HEK293 (cell line): ENCODE measurements at regions not wholly inside any gene's neighbourhood (a gene's known extent, or its start where the extent isn't known, plus 50 kb on each side); places are given as distances from the start of the nearest gene placed in this dataset.

ENCODE experiments used
- GLIS1 ChIP-seq: fragments of 450-650 bp; formaldehyde crosslinking; IDR thresholded peaks from 2 replicates; pipeline ENCODE4 v1.5.1; 2016; ENCODE audit warnings: missing biosample characterization, missing genetic modification characterization
- KLF1 ChIP-seq: fragments of 450-650 bp; formaldehyde crosslinking; IDR thresholded peaks from 2 replicates; pipeline ENCODE4 v1.5.1; 2016; ENCODE audit warnings: missing biosample characterization, missing genetic modification characterization
- KLF10 ChIP-seq: fragments of 450-650 bp; IDR thresholded peaks from 2 replicates; pipeline ENCODE4 v1.5.1; 2018; ENCODE audit warnings: missing biosample characterization, mild to moderate bottlenecking, missing genetic modification characterization
- PRDM1 ChIP-seq: fragments of 450-650 bp; formaldehyde crosslinking; IDR thresholded peaks from 2 replicates; pipeline ENCODE4; 2016; ENCODE audit warnings: missing biosample characterization, missing genetic modification characterization
- TCF7L2 ChIP-seq: IDR thresholded peaks from 2 replicates; pipeline ENCODE4 v1.6.1; 2011; ENCODE audit warnings: low read depth, mild to moderate bottlenecking, inconsistent platforms, low read length, moderate library complexity, borderline replicate concordance
- ZBTB1 ChIP-seq: fragments of 450-650 bp; formaldehyde crosslinking; IDR thresholded peaks from 2 replicates; pipeline ENCODE4 v1.5.1; 2016; ENCODE audit warnings: missing biosample characterization, missing genetic modification characterization
- ZBTB17 ChIP-seq: fragments of 450-650 bp; formaldehyde crosslinking; IDR thresholded peaks from 2 replicates; pipeline ENCODE4 v1.5.1; 2016; ENCODE audit warnings: missing biosample characterization, missing genetic modification characterization
- ZBTB48 ChIP-seq: fragments of 450-650 bp; formaldehyde crosslinking; IDR thresholded peaks from 2 replicates; pipeline ENCODE4 v1.5.1; 2016; ENCODE audit warnings: missing biosample characterization, missing genetic modification characterization
- ZEB2 ChIP-seq: fragments of 450-650 bp; formaldehyde crosslinking; IDR thresholded peaks from 2 replicates; pipeline ENCODE4 v1.5.1; 2016; ENCODE audit warnings: missing biosample characterization, missing genetic modification characterization
- ZFP41 ChIP-seq: fragments of 450-650 bp; formaldehyde crosslinking; IDR thresholded peaks from 2 replicates; pipeline ENCODE4 v1.5.1; 2016; ENCODE audit warnings: missing biosample characterization, missing genetic modification characterization, borderline replicate concordance
- ZNF121 ChIP-seq: fragments of 450-650 bp; formaldehyde crosslinking; IDR thresholded peaks from 2 replicates; pipeline ENCODE4 v1.5.1; 2016; ENCODE audit warnings: missing biosample characterization, missing genetic modification characterization
- ZNF155 ChIP-seq: fragments of 450-650 bp; formaldehyde crosslinking; IDR thresholded peaks from 2 replicates; pipeline ENCODE4 v1.5.1; 2016; ENCODE audit warnings: missing biosample characterization, missing genetic modification characterization
- ZNF169 ChIP-seq: fragments of 450-650 bp; formaldehyde crosslinking; IDR thresholded peaks from 2 replicates; pipeline ENCODE4 v1.5.1; 2016; ENCODE audit warnings: missing biosample characterization, missing genetic modification characterization
- ZNF214 ChIP-seq: fragments of 450-650 bp; formaldehyde crosslinking; IDR thresholded peaks from 2 replicates; pipeline ENCODE4 v1.5.1; 2017; ENCODE audit warnings: missing biosample characterization, mild to moderate bottlenecking, missing genetic modification characterization, borderline replicate concordance
- ZNF341 ChIP-seq: fragments of 450-650 bp; formaldehyde crosslinking; IDR thresholded peaks from 2 replicates; pipeline ENCODE4; 2016; ENCODE audit warnings: low read depth, missing biosample characterization, missing genetic modification characterization
- ZNF426 ChIP-seq: fragments of 450-650 bp; formaldehyde crosslinking; IDR thresholded peaks from 2 replicates; pipeline ENCODE4 v1.5.1; 2017; ENCODE audit warnings: missing biosample characterization, missing genetic modification characterization, mild to moderate bottlenecking, inconsistent platforms, moderate library complexity
- ZNF473 ChIP-seq: fragments of 450-650 bp; formaldehyde crosslinking; IDR thresholded peaks from 2 replicates; pipeline ENCODE4 v1.5.1; 2017; ENCODE audit warnings: missing biosample characterization, missing genetic modification characterization
- ZNF501 ChIP-seq: fragments of 450-650 bp; formaldehyde crosslinking; IDR thresholded peaks from 2 replicates; pipeline ENCODE4 v1.5.1; 2016; ENCODE audit warnings: missing biosample characterization, missing genetic modification characterization
- ZNF701 ChIP-seq: fragments of 450-650 bp; formaldehyde crosslinking; IDR thresholded peaks from 2 replicates; pipeline ENCODE4 v1.5.1; 2016; ENCODE audit warnings: missing biosample characterization, missing genetic modification characterization
- ZNF707 ChIP-seq: fragments of 450-650 bp; formaldehyde crosslinking; IDR thresholded peaks from 2 replicates; pipeline ENCODE4 v1.5.1; 2016; ENCODE audit warnings: missing biosample characterization, missing genetic modification characterization
- ZNF843 ChIP-seq: fragments of 450-650 bp; formaldehyde crosslinking; IDR thresholded peaks from 2 replicates; pipeline ENCODE4 v1.5.1; 2016; ENCODE audit warnings: missing biosample characterization, missing genetic modification characterization
- ZSCAN30 ChIP-seq: fragments of 450-650 bp; IDR thresholded peaks from 2 replicates; pipeline ENCODE4 v1.5.1; 2018; ENCODE audit warnings: missing biosample characterization, mild to moderate bottlenecking, missing genetic modification characterization, moderate library complexity
- ZXDB ChIP-seq: fragments of 450-650 bp; formaldehyde crosslinking; IDR thresholded peaks from 2 replicates; pipeline ENCODE4 v1.5.1; 2016; ENCODE audit warnings: missing biosample characterization, missing genetic modification characterization
- TF ChIP-seq, protein P1 (sequence below): fragments of 450-650 bp; formaldehyde crosslinking; IDR thresholded peaks from 2 replicates; pipeline ENCODE4 v1.5.1; 2016; ENCODE audit warnings: missing biosample characterization, missing genetic modification characterization
- TF ChIP-seq, protein P2 (sequence below): fragments of 450-650 bp; formaldehyde crosslinking; IDR thresholded peaks from 2 replicates; pipeline ENCODE4 v1.5.1; 2017; ENCODE audit warnings: missing biosample characterization, mild to moderate bottlenecking, missing genetic modification characterization, moderate library complexity
- TF ChIP-seq, protein P3 (sequence below): fragments of 450-650 bp; formaldehyde crosslinking; IDR thresholded peaks from 2 replicates; pipeline ENCODE4 v1.5.1; 2016; ENCODE audit warnings: missing biosample characterization, missing genetic modification characterization, borderline replicate concordance
- TF ChIP-seq, protein P4 (sequence below): fragments of 450-650 bp; formaldehyde crosslinking; IDR thresholded peaks from 2 replicates; pipeline ENCODE4 v1.5.1; 2016; ENCODE audit warnings: missing biosample characterization, missing genetic modification characterization, borderline replicate concordance
- TF ChIP-seq, protein P5 (sequence below): fragments of 450-650 bp; formaldehyde crosslinking; IDR thresholded peaks from 2 replicates; pipeline ENCODE4 v1.5.1; 2017; ENCODE audit warnings: missing biosample characterization, missing genetic modification characterization

DNA sequence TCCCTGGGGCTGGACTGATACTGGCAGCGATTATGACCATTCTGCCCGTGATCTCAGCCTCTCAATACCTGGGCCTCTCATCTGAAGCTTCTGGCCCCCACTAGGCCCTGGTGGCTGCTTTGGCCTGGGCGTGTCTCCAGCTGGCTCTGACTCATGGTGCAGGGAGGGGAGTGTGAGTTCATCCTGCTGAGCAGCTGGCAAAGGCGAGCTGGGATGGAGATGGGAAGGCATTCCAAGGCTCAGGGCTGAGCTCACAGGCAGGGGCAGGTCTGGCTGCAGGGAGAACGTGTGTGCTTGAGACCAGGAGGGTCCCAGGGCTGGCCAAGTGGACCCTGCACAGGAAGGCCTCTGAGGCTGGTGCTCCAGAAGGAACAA is 221.8 kb downstream of the TMEM121 start (continued):
- TF ChIP-seq, protein P1, sequence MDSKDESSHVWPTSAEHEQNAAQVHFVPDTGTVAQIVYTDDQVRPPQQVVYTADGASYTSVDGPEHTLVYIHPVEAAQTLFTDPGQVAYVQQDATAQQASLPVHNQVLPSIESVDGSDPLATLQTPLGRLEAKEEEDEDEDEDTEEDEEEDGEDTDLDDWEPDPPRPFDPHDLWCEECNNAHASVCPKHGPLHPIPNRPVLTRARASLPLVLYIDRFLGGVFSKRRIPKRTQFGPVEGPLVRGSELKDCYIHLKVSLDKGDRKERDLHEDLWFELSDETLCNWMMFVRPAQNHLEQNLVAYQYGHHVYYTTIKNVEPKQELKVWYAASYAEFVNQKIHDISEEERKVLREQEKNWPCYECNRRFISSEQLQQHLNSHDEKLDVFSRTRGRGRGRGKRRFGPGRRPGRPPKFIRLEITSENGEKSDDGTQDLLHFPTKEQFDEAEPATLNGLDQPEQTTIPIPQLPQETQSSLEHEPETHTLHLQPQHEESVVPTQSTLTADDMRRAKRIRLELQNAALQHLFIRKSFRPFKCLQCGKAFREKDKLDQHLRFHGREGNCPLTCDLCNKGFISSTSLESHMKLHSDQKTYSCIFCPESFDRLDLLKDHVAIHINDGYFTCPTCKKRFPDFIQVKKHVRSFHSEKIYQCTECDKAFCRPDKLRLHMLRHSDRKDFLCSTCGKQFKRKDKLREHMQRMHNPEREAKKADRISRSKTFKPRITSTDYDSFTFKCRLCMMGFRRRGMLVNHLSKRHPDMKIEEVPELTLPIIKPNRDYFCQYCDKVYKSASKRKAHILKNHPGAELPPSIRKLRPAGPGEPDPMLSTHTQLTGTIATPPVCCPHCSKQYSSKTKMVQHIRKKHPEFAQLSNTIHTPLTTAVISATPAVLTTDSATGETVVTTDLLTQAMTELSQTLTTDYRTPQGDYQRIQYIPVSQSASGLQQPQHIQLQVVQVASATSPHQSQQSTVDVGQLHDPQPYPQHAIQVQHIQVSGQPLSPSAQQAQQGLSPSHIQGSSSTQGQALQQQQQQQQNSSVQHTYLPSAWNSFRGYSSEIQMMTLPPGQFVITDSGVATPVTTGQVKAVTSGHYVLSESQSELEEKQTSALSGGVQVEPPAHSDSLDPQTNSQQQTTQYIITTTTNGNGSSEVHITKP (tag by site-specific recombination): no peak
- TF ChIP-seq ZNF214 (tag by site-specific recombination) (no peak), ZNF121 (tag by site-specific recombination) (no peak), ZNF843 (tag by site-specific recombination) (no peak), ZNF701 (tag by site-specific recombination) (no peak), PRDM1 (tag by site-specific recombination) (no peak), ZBTB1 (no peak), ZNF341 (tag by site-specific recombination) (no peak), ZFP41 (no peak), ZBTB17 (tag by site-specific recombination) (no peak), ZSCAN30 (no peak), ZBTB48 (tag by site-specific recombination) (no peak), GLIS1 (peak; percentile 71), TCF7L2 (no peak), ZNF155 (no peak), ZEB2 (no peak), KLF10 (no peak), ZNF707 (no peak), ZXDB (no peak), ZNF426 (no peak), ZNF501 (tag by site-specific recombination) (no peak), KLF1 (tag by site-specific recombination) (peak; percentile 79), ZNF473 (no peak), ZNF169 (tag by site-specific recombination) (no peak)
- TF ChIP-seq, protein P2, sequence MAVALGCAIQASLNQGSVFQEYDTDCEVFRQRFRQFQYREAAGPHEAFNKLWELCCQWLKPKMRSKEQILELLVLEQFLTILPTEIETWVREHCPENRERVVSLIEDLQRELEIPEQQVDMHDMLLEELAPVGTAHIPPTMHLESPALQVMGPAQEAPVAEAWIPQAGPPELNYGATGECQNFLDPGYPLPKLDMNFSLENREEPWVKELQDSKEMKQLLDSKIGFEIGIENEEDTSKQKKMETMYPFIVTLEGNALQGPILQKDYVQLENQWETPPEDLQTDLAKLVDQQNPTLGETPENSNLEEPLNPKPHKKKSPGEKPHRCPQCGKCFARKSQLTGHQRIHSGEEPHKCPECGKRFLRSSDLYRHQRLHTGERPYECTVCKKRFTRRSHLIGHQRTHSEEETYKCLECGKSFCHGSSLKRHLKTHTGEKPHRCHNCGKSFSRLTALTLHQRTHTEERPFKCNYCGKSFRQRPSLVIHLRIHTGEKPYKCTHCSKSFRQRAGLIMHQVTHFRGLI: no peak
- TF ChIP-seq, protein P3, sequence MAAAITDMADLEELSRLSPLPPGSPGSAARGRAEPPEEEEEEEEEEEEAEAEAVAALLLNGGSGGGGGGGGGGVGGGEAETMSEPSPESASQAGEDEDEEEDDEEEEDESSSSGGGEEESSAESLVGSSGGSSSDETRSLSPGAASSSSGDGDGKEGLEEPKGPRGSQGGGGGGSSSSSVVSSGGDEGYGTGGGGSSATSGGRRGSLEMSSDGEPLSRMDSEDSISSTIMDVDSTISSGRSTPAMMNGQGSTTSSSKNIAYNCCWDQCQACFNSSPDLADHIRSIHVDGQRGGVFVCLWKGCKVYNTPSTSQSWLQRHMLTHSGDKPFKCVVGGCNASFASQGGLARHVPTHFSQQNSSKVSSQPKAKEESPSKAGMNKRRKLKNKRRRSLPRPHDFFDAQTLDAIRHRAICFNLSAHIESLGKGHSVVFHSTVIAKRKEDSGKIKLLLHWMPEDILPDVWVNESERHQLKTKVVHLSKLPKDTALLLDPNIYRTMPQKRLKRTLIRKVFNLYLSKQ (tag by site-specific recombination): no peak
- TF ChIP-seq, protein P4, sequence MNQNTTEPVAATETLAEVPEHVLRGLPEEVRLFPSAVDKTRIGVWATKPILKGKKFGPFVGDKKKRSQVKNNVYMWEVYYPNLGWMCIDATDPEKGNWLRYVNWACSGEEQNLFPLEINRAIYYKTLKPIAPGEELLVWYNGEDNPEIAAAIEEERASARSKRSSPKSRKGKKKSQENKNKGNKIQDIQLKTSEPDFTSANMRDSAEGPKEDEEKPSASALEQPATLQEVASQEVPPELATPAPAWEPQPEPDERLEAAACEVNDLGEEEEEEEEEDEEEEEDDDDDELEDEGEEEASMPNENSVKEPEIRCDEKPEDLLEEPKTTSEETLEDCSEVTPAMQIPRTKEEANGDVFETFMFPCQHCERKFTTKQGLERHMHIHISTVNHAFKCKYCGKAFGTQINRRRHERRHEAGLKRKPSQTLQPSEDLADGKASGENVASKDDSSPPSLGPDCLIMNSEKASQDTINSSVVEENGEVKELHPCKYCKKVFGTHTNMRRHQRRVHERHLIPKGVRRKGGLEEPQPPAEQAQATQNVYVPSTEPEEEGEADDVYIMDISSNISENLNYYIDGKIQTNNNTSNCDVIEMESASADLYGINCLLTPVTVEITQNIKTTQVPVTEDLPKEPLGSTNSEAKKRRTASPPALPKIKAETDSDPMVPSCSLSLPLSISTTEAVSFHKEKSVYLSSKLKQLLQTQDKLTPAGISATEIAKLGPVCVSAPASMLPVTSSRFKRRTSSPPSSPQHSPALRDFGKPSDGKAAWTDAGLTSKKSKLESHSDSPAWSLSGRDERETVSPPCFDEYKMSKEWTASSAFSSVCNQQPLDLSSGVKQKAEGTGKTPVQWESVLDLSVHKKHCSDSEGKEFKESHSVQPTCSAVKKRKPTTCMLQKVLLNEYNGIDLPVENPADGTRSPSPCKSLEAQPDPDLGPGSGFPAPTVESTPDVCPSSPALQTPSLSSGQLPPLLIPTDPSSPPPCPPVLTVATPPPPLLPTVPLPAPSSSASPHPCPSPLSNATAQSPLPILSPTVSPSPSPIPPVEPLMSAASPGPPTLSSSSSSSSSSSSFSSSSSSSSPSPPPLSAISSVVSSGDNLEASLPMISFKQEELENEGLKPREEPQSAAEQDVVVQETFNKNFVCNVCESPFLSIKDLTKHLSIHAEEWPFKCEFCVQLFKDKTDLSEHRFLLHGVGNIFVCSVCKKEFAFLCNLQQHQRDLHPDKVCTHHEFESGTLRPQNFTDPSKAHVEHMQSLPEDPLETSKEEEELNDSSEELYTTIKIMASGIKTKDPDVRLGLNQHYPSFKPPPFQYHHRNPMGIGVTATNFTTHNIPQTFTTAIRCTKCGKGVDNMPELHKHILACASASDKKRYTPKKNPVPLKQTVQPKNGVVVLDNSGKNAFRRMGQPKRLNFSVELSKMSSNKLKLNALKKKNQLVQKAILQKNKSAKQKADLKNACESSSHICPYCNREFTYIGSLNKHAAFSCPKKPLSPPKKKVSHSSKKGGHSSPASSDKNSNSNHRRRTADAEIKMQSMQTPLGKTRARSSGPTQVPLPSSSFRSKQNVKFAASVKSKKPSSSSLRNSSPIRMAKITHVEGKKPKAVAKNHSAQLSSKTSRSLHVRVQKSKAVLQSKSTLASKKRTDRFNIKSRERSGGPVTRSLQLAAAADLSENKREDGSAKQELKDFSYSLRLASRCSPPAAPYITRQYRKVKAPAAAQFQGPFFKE (tag by site-specific recombination): no peak
- TF ChIP-seq, protein P5, sequence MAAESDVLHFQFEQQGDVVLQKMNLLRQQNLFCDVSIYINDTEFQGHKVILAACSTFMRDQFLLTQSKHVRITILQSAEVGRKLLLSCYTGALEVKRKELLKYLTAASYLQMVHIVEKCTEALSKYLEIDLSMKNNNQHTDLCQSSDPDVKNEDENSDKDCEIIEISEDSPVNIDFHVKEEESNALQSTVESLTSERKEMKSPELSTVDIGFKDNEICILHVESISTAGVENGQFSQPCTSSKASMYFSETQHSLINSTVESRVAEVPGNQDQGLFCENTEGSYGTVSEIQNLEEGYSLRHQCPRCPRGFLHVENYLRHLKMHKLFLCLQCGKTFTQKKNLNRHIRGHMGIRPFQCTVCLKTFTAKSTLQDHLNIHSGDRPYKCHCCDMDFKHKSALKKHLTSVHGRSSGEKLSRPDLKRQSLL: no peak
